Hindlimb muscle (tissue), 1 donor: ENCODE measurements at regions not wholly inside any gene's neighbourhood (a gene's known extent, or its start where the extent isn't known, plus 50 kb on each side); places are given as distances from the start of the nearest gene placed in this dataset.

Experiments
- DNase-seq: peaks from one replicate; pipeline ENCODE4 v3.0.0-alpha.2; 2013

- no peak for DNase-seq
Measured at GRCh38 chr10:58998924-58999713, 177.3 kb upstream of the PHYHIPL start.

GRCh38 chr10:59000162-59000825, 176.1 kb upstream of the PHYHIPL start:
- DNase-seq: no peak

- DNase-seq: no peak
Measured at GRCh38 chr10:59002011-59002410, 174.4 kb upstream of the PHYHIPL start.

- DNase-seq: no peak
Measured at GRCh38 chr10:59003203-59003602, 173.2 kb upstream of the PHYHIPL start.

GRCh38 chr10:59004392-59004791, 172.1 kb upstream of the PHYHIPL start:
- no peak for DNase-seq

- DNase-seq: peak; percentile 53
Measured at GRCh38 chr10:59006511-59007306, 169.7 kb upstream of the PHYHIPL start.

- no peak for DNase-seq
Measured at GRCh38 chr10:59007307-59008025, 169.0 kb upstream of the PHYHIPL start.

GRCh38 chr10:59008452-59008851, 168.0 kb upstream of the PHYHIPL start:
- DNase-seq: no peak

- no peak for DNase-seq
Measured at GRCh38 chr10:59011972-59012632, 164.3 kb upstream of the PHYHIPL start.

- DNase-seq: no peak
Measured at GRCh38 chr10:59012839-59013238, 163.6 kb upstream of the PHYHIPL start.

GRCh38 chr10:59016043-59016442, 160.4 kb upstream of the PHYHIPL start:
- DNase-seq: no peak

GRCh38 chr10:59018977-59019376, 157.5 kb upstream of the PHYHIPL start:
- peak; percentile 38 for DNase-seq

GRCh38 chr10:59019603-59020002, 156.8 kb upstream of the PHYHIPL start:
- peak; percentile 63 for DNase-seq

GRCh38 chr10:59020502-59020901, 155.9 kb upstream of the PHYHIPL start:
- DNase-seq: no peak

- DNase-seq: no peak
Measured at GRCh38 chr10:59025981-59026765, 150.3 kb upstream of the PHYHIPL start.

- DNase-seq: no peak
Measured at GRCh38 chr10:59027975-59028655, 148.3 kb upstream of the PHYHIPL start.

- no peak for DNase-seq
Measured at GRCh38 chr10:59033622-59034021, 142.8 kb upstream of the PHYHIPL start.

GRCh38 chr10:59036311-59037017, 140.0 kb upstream of the PHYHIPL start:
- DNase-seq: no peak

GRCh38 chr10:59037018-59037389, 139.4 kb upstream of the PHYHIPL start:
- DNase-seq: no peak

GRCh38 chr10:59037506-59037905, 138.9 kb upstream of the PHYHIPL start:
- no peak for DNase-seq
